H9 (cell line): ENCODE measurements at regions not wholly inside any gene's neighbourhood (a gene's known extent, or its start where the extent isn't known, plus 50 kb on each side); places are given as distances from the start of the nearest gene placed in this dataset.

Experiments
- DNase-seq: peaks from one replicate; pipeline ENCODE4 v3.0.0-alpha.2; 2017
- H2AFZ ChIP-seq: one replicate; pipeline ENCODE4 v1.6.1; 2013; ENCODE audit warnings: mild to moderate bottlenecking, low read length, control low read depth, moderate library complexity
- H2AK5ac ChIP-seq: 2 replicates; pipeline ENCODE4 v1.6.1; 2013; ENCODE audit warnings: low read length, control low read depth, mixed read lengths; ENCODE audit not compliant: insufficient read length
- H2BK120ac ChIP-seq: one replicate; pipeline ENCODE4 v1.6.1; 2013; ENCODE audit warnings: low read depth, mild to moderate bottlenecking, low read length, control low read depth, inconsistent platforms; ENCODE audit not compliant: poor library complexity, severe bottlenecking
- H2BK12ac ChIP-seq: 2 replicates; pipeline ENCODE4 v1.6.1; 2013; ENCODE audit warnings: low read length, control low read depth, mixed read lengths, low read depth; ENCODE audit not compliant: insufficient read length
- H2BK15ac ChIP-seq: 2 replicates; pipeline ENCODE4 v1.6.1; 2013; ENCODE audit warnings: low read depth, low read length, control low read depth
- H2BK20ac ChIP-seq: one replicate; pipeline ENCODE4 v1.6.1; 2013; ENCODE audit warnings: low read depth, mild to moderate bottlenecking, low read length, control low read depth, inconsistent platforms; ENCODE audit not compliant: poor library complexity, severe bottlenecking
- H2BK5ac ChIP-seq: 2 replicates; pipeline ENCODE4 v1.6.1; 2013; ENCODE audit warnings: low read length, control low read depth, mixed read lengths; ENCODE audit not compliant: insufficient read length
- H3K14ac ChIP-seq: 2 replicates; pipeline ENCODE4 v1.6.1; 2013; ENCODE audit warnings: low read length, control low read depth; ENCODE audit not compliant: insufficient read depth
- H3K18ac ChIP-seq: 2 replicates; pipeline ENCODE4 v1.6.1; 2013; ENCODE audit warnings: low read depth, mild to moderate bottlenecking, mixed read lengths, low read length, control low read depth; ENCODE audit not compliant: insufficient read length
- H3K23ac ChIP-seq: 2 replicates; pipeline ENCODE4 v1.6.1; 2013; ENCODE audit warnings: low read length, control low read depth, mixed read lengths, low read depth; ENCODE audit not compliant: insufficient read length
- H3K23me2 ChIP-seq: 2 replicates; pipeline ENCODE4 v1.6.1; 2013; ENCODE audit warnings: low read depth, mild to moderate bottlenecking, mixed read lengths, low read length, control low read depth; ENCODE audit not compliant: insufficient read length, poor library complexity, severe bottlenecking
- H3K27ac ChIP-seq: 2 replicates; pipeline ENCODE4 v1.5.1; 2013; ENCODE audit warnings: low read length, control low read depth, mixed read lengths, low read depth; ENCODE audit not compliant: insufficient read length
- H3K27me3 ChIP-seq: 2 replicates; pipeline ENCODE4 v1.6.1; 2013; ENCODE audit warnings: low read length, control low read depth, inconsistent platforms; ENCODE audit not compliant: insufficient read depth
- H3K4ac ChIP-seq: 2 replicates; pipeline ENCODE4 v1.6.1; 2013; ENCODE audit warnings: low read depth, mild to moderate bottlenecking, control low read depth, inconsistent platforms, low read length, moderate library complexity
- H3K4me1 ChIP-seq: 2 replicates; pipeline ENCODE4 v1.6.1; 2013; ENCODE audit warnings: low read length, control low read depth, inconsistent platforms; ENCODE audit not compliant: insufficient read depth
- H3K4me2 ChIP-seq: 2 replicates; pipeline ENCODE4 v1.6.1; 2013; ENCODE audit warnings: low read length, control low read depth, mixed read lengths; ENCODE audit not compliant: insufficient read length, insufficient read depth
- H3K56ac ChIP-seq: 2 replicates; pipeline ENCODE4 v1.6.1; 2013; ENCODE audit warnings: low read depth, mild to moderate bottlenecking, mixed read lengths, low read length, control low read depth; ENCODE audit not compliant: insufficient read length
- H3K79me1 ChIP-seq: 2 replicates; pipeline ENCODE4 v1.6.1; 2013; ENCODE audit warnings: low read depth, mild to moderate bottlenecking, moderate library complexity, low read length, control low read depth, inconsistent platforms; ENCODE audit not compliant: insufficient read depth, poor library complexity, severe bottlenecking
- H3K79me2 ChIP-seq: 2 replicates; pipeline ENCODE4 v1.6.1; 2013; ENCODE audit warnings: low read length, control low read depth, inconsistent platforms; ENCODE audit not compliant: insufficient read depth
- H3K9ac ChIP-seq: 2 replicates; pipeline ENCODE4 v1.6.1; 2013; ENCODE audit warnings: low read length, control low read depth, mixed read lengths; ENCODE audit not compliant: insufficient read length; ENCODE audit errors: extremely low read depth
- H3K9me3 ChIP-seq: one replicate; pipeline ENCODE4 v1.6.1; 2013; ENCODE audit warnings: low read depth, low read length, inconsistent platforms; ENCODE audit not compliant: control insufficient read depth
- H3T11ph ChIP-seq: one replicate; pipeline ENCODE4 v1.6.1; 2013; ENCODE audit warnings: mild to moderate bottlenecking, low read length, control low read depth, inconsistent platforms
- H4K20me1 ChIP-seq: one replicate; pipeline ENCODE4 v1.6.1; 2013; ENCODE audit not compliant: control insufficient read depth, insufficient read length, insufficient read depth
- H4K5ac ChIP-seq: 2 replicates; pipeline ENCODE4 v1.6.1; 2013; ENCODE audit warnings: low read depth, mild to moderate bottlenecking, mixed read lengths, low read length, control low read depth; ENCODE audit not compliant: insufficient read length
- H4K8ac ChIP-seq: replicated peaks from 2 replicates; pipeline ENCODE4 v1.6.1; 2013; ENCODE audit warnings: low read length, control low read depth, mixed read lengths, low read depth; ENCODE audit not compliant: insufficient read length
- H4K91ac ChIP-seq: 2 replicates; pipeline ENCODE4 v1.6.1; 2013; ENCODE audit warnings: low read depth, mild to moderate bottlenecking, moderate library complexity, mixed read lengths, low read length, control low read depth; ENCODE audit not compliant: insufficient read length
- H3K27ac Mint-ChIP-seq, 3 experiments: 2 replicates in 2 of 3; 3 replicates in 1 of 3; pipeline ENCODE4 v1.8.0; 2020 to 2021; ENCODE audit warnings: mixed read lengths in 3 of 3, mild to moderate bottlenecking in 1 of 3, moderate library complexity in 1 of 3
- H3K27me3 Mint-ChIP-seq: 2 replicates; pipeline ENCODE4 v1.8.0; 2021; ENCODE audit warnings: low read depth, mild to moderate bottlenecking, moderate library complexity, mixed read lengths
- H3K36me3 Mint-ChIP-seq, 3 experiments: 2 replicates in 2 of 3; 3 replicates in 1 of 3; pipeline ENCODE4 v1.8.0; 2020 to 2021; ENCODE audit warnings: low read depth in 3 of 3, mixed read lengths in 3 of 3; ENCODE audit not compliant: insufficient read depth in 1 of 3
- H3K4me1 Mint-ChIP-seq, 2 experiments: 2 replicates each; pipeline ENCODE4 v1.8.0; 2020; ENCODE audit warnings: mixed read lengths in 2 of 2
- H3K4me3 Mint-ChIP-seq, 2 experiments: 2 replicates in 1 of 2; 3 replicates in 1 of 2; pipeline ENCODE4 v1.8.0; 2020 to 2021; ENCODE audit warnings: mild to moderate bottlenecking in 2 of 2, mixed read lengths in 2 of 2, moderate library complexity in 1 of 2
- H3K9me3 Mint-ChIP-seq, 2 experiments: 2 replicates in 1 of 2; 3 replicates in 1 of 2; pipeline ENCODE4 v1.8.0; 2020; ENCODE audit warnings: mild to moderate bottlenecking in 2 of 2, mixed read lengths in 2 of 2, moderate library complexity in 1 of 2
- CTCF ChIP-seq: fragments of 200-600 bp; sonication (generic); conservative IDR thresholded peaks from 3 replicates; pipeline ENCODE4 v1.8.0; 2021; ENCODE audit warnings: antibody characterized with exemption, mild to moderate bottlenecking
- WGBS: extraction: QIAGEN DNeasy Blood & Tissue Kit; methylation state at CpG from one replicate; pipeline ENCODE4 v1.1.7; 2013; ENCODE audit warnings: missing lambda C conversion rate, low lambda C conversion rate, mixed read lengths; ENCODE audit not compliant: insufficient read length; ENCODE audit errors: extremely low coverage; 5-methylcytosine and 5-hydroxymethylcytosine counted together

GRCh38 chr13:78364711-78365110 is 238.6 kb downstream of the POU4F1 start:
- no peak for DNase-seq
- H3K14ac ChIP-seq, result no peak overlapping the region
- H3K27me3 Mint-ChIP-seq, result no peaks in the 10 kb centered on the region
- H3K27me3 ChIP-seq, result no peaks in the 10 kb centered on the region
- no peak overlapping the region for H3K4me3 Mint-ChIP-seq
- H3K4ac ChIP-seq, result no peak overlapping the region
- H2BK5ac ChIP-seq, result no peak overlapping the region
- H3K56ac ChIP-seq, result no peak overlapping the region
- no peak overlapping the region for H2BK15ac ChIP-seq
- H3K4me1 ChIP-seq, result no peaks in the 10 kb centered on the region
- H3K36me3 Mint-ChIP-seq, result no peaks in the 10 kb centered on the region; a peak in 1 of 7 replicates
- H3K79me1 ChIP-seq, result no peaks in the 10 kb centered on the region
- H3K9ac ChIP-seq, result no peak overlapping the region
- no peak overlapping the region for H2AK5ac ChIP-seq
- no peak overlapping the region for H3K4me2 ChIP-seq
- H3K79me2 ChIP-seq, result no peaks in the 10 kb centered on the region
- H4K8ac ChIP-seq, result no peak overlapping the region
- no peak for TF ChIP-seq CTCF
- no peak overlapping the region for H3T11ph ChIP-seq
- H3K4me1 Mint-ChIP-seq, result peaks cover 0 to 3% of the 10 kb centered on the region in 2 experiments; a peak in 2 of 4 replicates
- no CpG with 5 or more reads among the region's 5 CpGs for WGBS
- H3K27ac Mint-ChIP-seq, result no peak overlapping the region
- no peak overlapping the region for H2BK120ac ChIP-seq
- H4K91ac ChIP-seq, result no peak overlapping the region
- no peak overlapping the region for H2BK20ac ChIP-seq
- H3K9me3 ChIP-seq, result no peaks in the 10 kb centered on the region
- H2AFZ ChIP-seq, result no peak overlapping the region
- H3K27ac ChIP-seq, result no peak overlapping the region
- H4K5ac ChIP-seq, result no peak overlapping the region
- H3K9me3 Mint-ChIP-seq, result peaks cover 0 to 5% of the 10 kb centered on the region in 2 experiments; a peak in 2 of 5 replicates
- no peak overlapping the region for H2BK12ac ChIP-seq
- H3K23ac ChIP-seq, result no peak overlapping the region
- H3K18ac ChIP-seq, result no peak overlapping the region
- no peaks in the 10 kb centered on the region for H3K23me2 ChIP-seq
- no peaks in the 10 kb centered on the region for H4K20me1 ChIP-seq
